ENCODE measurements at regions not wholly inside any gene's neighbourhood (a gene's known extent, or its start where the extent isn't known, plus 50 kb on each side); places are given as distances from the start of the nearest gene placed in this dataset.

- TF ChIP-seq CTCF (tag by site-specific recombination; IDR thresholded peaks at IDR 0.05) (no peak), ZNF670 (tag by site-specific recombination; IDR thresholded peaks at IDR 0.05; ENCODE audit: low read depth) (no peak), IKZF3 (tag by site-specific recombination; IDR thresholded peaks at IDR 0.05) (no peak), ZBTB21 (tag by site-specific recombination; IDR thresholded peaks at IDR 0.05) (no peak), ZNF561 (tag by site-specific recombination; IDR thresholded peaks at IDR 0.05; ENCODE audit: borderline replicate concordance) (no peak), KLF17 (tag by site-specific recombination; IDR thresholded peaks at IDR 0.05) (no peak), YY1 (tag by site-specific recombination; IDR thresholded peaks at IDR 0.05) (no peak), ZBTB10 (tag by site-specific recombination; IDR thresholded peaks at IDR 0.05) (no peak), ZNF530 (tag by site-specific recombination; IDR thresholded peaks at IDR 0.05; ENCODE audit: low read depth) (no peak)
These were observed 185.8 kb downstream of the RPAP3 start for GRCh38 chr12:47520029-47520428.
